Lung (tissue), 11 donors: ENCODE measurements at regions not wholly inside any gene's neighbourhood (a gene's known extent, or its start where the extent isn't known, plus 50 kb on each side); places are given as distances from the start of the nearest gene placed in this dataset.

Source experiments
- ATAC-seq: fragments of 200-7000 bp; cut with Tn5 transposase; one replicate; pipeline ENCODE4 v1.9.1; 2020; ENCODE audit warnings: moderate number of reproducible peaks; ENCODE audit not compliant: insufficient read depth, low FRiP score
- DNase-seq, 3 donors: peaks; one replicate each; pipeline ENCODE4 v3.0.0-alpha.2; 2013 to 2017
- H3K27ac ChIP-seq, 2 donors: one replicate each; pipeline ENCODE4 v1.5.1; 2013; ENCODE audit warnings: mild to moderate bottlenecking in 2 of 2, moderate library complexity in 2 of 2, control low read depth in 1 of 2, inconsistent platforms in 1 of 2, low read depth in 1 of 2, low read length in 1 of 2
- H3K27me3 ChIP-seq, 3 donors: one replicate each; pipeline ENCODE4 v1.5.1; 2013; ENCODE audit warnings: low read length in 2 of 3; ENCODE audit not compliant: control insufficient read depth in 3 of 3, insufficient read depth in 3 of 3
- H3K36me3 ChIP-seq, 4 donors: one replicate each; pipeline ENCODE4 v1.5.1; 2013; ENCODE audit warnings: low read length in 4 of 4, mild to moderate bottlenecking in 1 of 4, moderate library complexity in 1 of 4; ENCODE audit not compliant: control insufficient read depth in 4 of 4, insufficient read depth in 4 of 4
- H3K4me1 ChIP-seq, 5 donors: one replicate each; pipeline ENCODE4 v1.5.1; 2013; ENCODE audit warnings: low read length in 5 of 5, mild to moderate bottlenecking in 2 of 5, moderate library complexity in 1 of 5; ENCODE audit not compliant: control insufficient read depth in 5 of 5, insufficient read depth in 5 of 5
- H3K4me3 ChIP-seq: one replicate; pipeline ENCODE4 v1.5.1; 2013; ENCODE audit warnings: mild to moderate bottlenecking, control low read depth, moderate library complexity
- H3K9ac ChIP-seq, 2 donors: one replicate each; pipeline ENCODE4 v1.5.1; 2013; ENCODE audit warnings: low read length in 2 of 2, control low read depth in 1 of 2; ENCODE audit not compliant: insufficient read depth in 1 of 2
- H3K9me3 ChIP-seq, 4 donors: one replicate each; pipeline ENCODE4 v1.5.1; 2013; ENCODE audit warnings: low read length in 3 of 4, mild to moderate bottlenecking in 1 of 4, moderate library complexity in 1 of 4; ENCODE audit not compliant: control insufficient read depth in 4 of 4, insufficient read depth in 3 of 4
- WGBS, 2 donors: extraction: QIAGEN DNeasy Blood & Tissue Kit; methylation state at CpG; one replicate each; pipeline ENCODE4 v1.1.7; 2013; 5-methylcytosine and 5-hydroxymethylcytosine counted together
- TF ChIP-seq, protein P1 (sequence below): IDR thresholded peaks from 2 replicates; pipeline ENCODE4 v1.5.1; 2012; ENCODE audit warnings: mild to moderate bottlenecking; ENCODE audit errors: control extremely low read depth, extremely low read depth
- donor health status: control.
- donor health status: control.
- donor health status: Bipolar disorder and iron deficiency.
- donor health status: healthy.
- donor health status: DM: yes; HTN: yes; CAD: no.

DNA sequence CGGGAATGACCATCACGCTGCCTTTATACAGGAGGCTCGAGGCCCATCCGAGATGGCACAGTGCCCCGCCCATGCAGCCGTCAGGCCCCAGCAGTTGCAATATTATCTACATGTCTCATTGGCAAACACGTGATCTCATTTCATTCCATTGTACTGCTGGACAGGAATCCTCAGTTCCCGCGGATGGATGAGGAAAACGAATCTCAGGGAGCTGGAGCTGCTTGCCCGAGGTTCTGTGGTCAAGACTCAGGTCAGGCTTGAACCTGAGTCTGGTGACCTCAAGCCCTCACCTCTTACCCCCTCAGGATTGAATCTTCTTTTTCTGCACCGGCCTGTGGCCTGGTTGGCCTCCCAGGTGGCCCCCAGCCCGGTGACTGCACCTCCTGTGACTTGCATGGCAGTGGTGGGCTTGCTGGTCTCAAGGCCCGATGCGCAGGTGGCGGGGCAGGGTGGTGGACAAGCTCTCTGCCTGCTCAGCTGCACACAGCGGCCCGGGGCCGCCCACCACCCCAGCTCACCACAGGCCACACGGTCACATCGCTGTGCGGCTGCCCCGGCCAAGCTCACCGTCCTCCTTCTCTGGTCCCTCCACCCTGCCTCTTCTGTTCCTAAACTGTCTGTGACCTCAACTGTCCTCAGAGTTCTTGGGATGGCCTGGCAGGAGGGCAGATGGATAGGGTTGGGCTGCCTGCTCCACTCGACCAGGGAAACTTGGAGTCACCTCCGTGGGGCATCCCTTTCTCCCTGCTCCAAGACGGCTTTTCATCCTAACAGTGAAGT, 52.0 kb upstream of the HS6ST1 start:
- Histone ChIP-seq H3K4me1 (peaks cover 0 to 54% (median 14%) of the 10 kb centered on the region in 5 donors), H3K36me3 (no peaks in the 10 kb centered on the region), H3K4me3 (no peak overlapping the region), H3K27ac (no peak overlapping the region), H3K9me3 (peaks cover 0 to 2% (median 0%) of the 10 kb centered on the region in 4 donors), H3K27me3 (no peaks in the 10 kb centered on the region), H3K9ac (no peak overlapping the region)
- DNase-seq: no peak
- WGBS, 2 donors: 89 to 95% methylated on average over 27 of the region's 27 CpGs
- ATAC-seq: no peak
- TF ChIP-seq, protein P1, sequence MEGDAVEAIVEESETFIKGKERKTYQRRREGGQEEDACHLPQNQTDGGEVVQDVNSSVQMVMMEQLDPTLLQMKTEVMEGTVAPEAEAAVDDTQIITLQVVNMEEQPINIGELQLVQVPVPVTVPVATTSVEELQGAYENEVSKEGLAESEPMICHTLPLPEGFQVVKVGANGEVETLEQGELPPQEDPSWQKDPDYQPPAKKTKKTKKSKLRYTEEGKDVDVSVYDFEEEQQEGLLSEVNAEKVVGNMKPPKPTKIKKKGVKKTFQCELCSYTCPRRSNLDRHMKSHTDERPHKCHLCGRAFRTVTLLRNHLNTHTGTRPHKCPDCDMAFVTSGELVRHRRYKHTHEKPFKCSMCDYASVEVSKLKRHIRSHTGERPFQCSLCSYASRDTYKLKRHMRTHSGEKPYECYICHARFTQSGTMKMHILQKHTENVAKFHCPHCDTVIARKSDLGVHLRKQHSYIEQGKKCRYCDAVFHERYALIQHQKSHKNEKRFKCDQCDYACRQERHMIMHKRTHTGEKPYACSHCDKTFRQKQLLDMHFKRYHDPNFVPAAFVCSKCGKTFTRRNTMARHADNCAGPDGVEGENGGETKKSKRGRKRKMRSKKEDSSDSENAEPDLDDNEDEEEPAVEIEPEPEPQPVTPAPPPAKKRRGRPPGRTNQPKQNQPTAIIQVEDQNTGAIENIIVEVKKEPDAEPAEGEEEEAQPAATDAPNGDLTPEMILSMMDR: no peak

DNA sequence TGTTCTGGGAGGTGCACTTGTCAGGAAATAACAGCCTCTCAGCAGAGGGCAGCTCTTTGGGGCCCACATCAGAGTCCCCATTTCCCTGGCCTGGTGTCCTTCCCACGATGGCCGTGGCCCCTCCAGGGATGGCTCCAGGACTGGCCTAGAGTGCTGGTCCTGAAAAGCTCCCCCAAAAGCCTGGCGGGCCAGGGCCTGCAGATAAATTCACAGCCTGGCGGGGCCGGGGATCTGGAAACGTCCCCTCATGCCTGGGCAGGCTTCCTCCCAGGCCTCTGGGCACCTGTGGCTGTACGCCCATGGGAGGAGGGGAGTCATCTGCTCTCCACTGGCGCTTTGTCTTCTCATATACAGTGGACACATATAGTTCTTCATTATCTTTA, 52.6 kb upstream of the HS6ST1 start:
- Histone ChIP-seq H3K27me3 (no peaks in the 10 kb centered on the region), H3K27ac (no peak overlapping the region), H3K9me3 (peaks cover 0 to 2% (median 0%) of the 10 kb centered on the region in 4 donors), H3K36me3 (no peaks in the 10 kb centered on the region), H3K9ac (no peak overlapping the region), H3K4me1 (peaks cover 0 to 60% (median 14%) of the 10 kb centered on the region in 5 donors), H3K4me3 (no peak overlapping the region)
- no peak for ATAC-seq
- 90 to 93% methylated on average over 8 of the region's 8 CpGs for WGBS, 2 donors
- TF ChIP-seq, protein P1: no peak
- DNase-seq: no peak

DNA sequence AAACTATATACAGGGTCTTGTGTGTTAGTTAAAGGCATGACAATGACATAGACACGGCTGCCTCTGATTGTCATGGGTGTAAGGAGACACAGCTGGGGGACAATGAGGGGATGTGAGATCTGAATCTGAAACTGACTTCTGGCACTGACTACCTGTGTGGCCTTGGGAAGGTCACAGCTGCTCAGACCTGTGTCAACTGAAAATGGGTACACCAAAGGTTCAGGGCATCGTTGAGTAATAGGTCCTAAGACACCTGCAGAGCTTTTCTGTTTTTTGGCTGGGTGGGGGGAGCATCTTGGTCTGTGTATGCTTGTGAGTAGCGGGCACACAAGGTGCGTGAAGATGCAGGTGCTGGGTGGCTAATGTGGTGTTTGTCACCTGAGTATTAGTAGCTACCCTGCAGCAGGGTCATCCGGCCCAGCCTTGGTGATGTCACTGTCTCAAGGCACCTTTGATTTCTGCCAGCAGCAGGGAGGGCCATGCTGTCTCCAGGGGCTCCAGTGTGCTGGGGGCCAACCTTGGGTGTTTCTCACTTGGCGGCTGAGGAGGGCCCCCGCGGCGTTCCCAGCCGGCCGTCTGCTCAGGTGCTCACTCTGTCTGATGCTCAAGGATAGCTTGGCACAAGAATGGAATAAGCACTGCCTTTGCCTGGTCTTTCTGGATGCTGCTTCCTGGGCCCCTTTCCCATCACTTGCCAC, 53.1 kb upstream of the HS6ST1 start:
- Histone ChIP-seq H3K27ac (no peak overlapping the region), H3K9ac (no peak overlapping the region), H3K4me1 (peaks cover 0 to 59% (median 14%) of the 10 kb centered on the region in 5 donors), H3K36me3 (no peaks in the 10 kb centered on the region), H3K9me3 (peaks cover 0 to 2% (median 0%) of the 10 kb centered on the region in 4 donors), H3K27me3 (no peaks in the 10 kb centered on the region), H3K4me3 (no peak overlapping the region)
- DNase-seq: no peak
- TF ChIP-seq, protein P1: no peak
- WGBS, 2 donors: 95 to 96% methylated on average over 11 of the region's 11 CpGs
- ATAC-seq: no peak
